GM12878 (cell line): ENCODE measurements at regions not wholly inside any gene's neighbourhood (a gene's known extent, or its start where the extent isn't known, plus 50 kb on each side); places are given as distances from the start of the nearest gene placed in this dataset.

Experiments
- CTCF ChIP-seq, 3 experiments: IDR thresholded peaks in 2 of 3; conservative IDR thresholded peaks in 1 of 3; 2 replicates each; pipeline ENCODE4 v1.5.1; 2011; ENCODE audit warnings: low read depth in 3 of 3, low read length in 3 of 3, mild to moderate bottlenecking in 3 of 3, control low read depth in 2 of 3, moderate library complexity in 2 of 3, inconsistent platforms in 1 of 3, mixed read lengths in 1 of 3; ENCODE audit not compliant: control insufficient read depth in 2 of 3, insufficient read depth in 1 of 3; ENCODE audit errors: extremely low read depth in 1 of 3
- NR2C2 ChIP-seq: IDR thresholded peaks from 2 replicates; pipeline ENCODE4 v1.6.1; 2011; ENCODE audit warnings: borderline replicate concordance, low read depth; ENCODE audit not compliant: control insufficient read depth, insufficient read length
- PML ChIP-seq: IDR thresholded peaks from 2 replicates; pipeline ENCODE4 v1.6.1; 2012; ENCODE audit warnings: low read length, inconsistent platforms
- POLR2A ChIP-seq: IDR thresholded peaks from 2 replicates; pipeline ENCODE4 v1.6.1; 2011; ENCODE audit warnings: low read depth, mild to moderate bottlenecking, low read length
- REST ChIP-seq: IDR thresholded peaks from 2 replicates; pipeline ENCODE4 v1.6.1; 2012; ENCODE audit warnings: mild to moderate bottlenecking, low read depth, low read length
- ZBTB40 ChIP-seq: fragments of 450-650 bp; IDR thresholded peaks from 2 replicates; pipeline ENCODE4 v1.6.1; 2016; ENCODE audit warnings: mild to moderate bottlenecking, moderate library complexity, borderline replicate concordance
- ZNF274 ChIP-seq: IDR thresholded peaks from one replicate; pipeline ENCODE4 v1.8.0; 2011; ENCODE audit not compliant: insufficient read length, insufficient read depth

- TF ChIP-seq ZNF274 = no peak
- no peak for TF ChIP-seq REST
- TF ChIP-seq CTCF (IDR thresholded peaks at IDR 0.05 in 2 of 3, conservative IDR thresholded peaks at IDR 0.05 in 1 of 3; ENCODE audit: control insufficient read depth in 2 of 3, extremely low read depth in 1 of 3, insufficient read depth in 1 of 3, low read depth in 3 of 3, low read length in 3 of 3) = no peak
- TF ChIP-seq NR2C2 = no peak
- no peak for TF ChIP-seq ZBTB40
- no peak for TF ChIP-seq POLR2A
- no peak for TF ChIP-seq PML
These were observed 183.9 kb upstream of the SLC10A2 start for GRCh38 chr13:103250071-103250470.
